Left lung (tissue), 4 donors: ENCODE measurements at regions not wholly inside any gene's neighbourhood (a gene's known extent, or its start where the extent isn't known, plus 50 kb on each side); places are given as distances from the start of the nearest gene placed in this dataset.

Experiments
- ATAC-seq: fragments of 200-7000 bp; cut with Tn5 transposase; one replicate; pipeline ENCODE4 v1.9.1; 2020; ENCODE audit warnings: moderate library complexity
- DNase-seq, 4 donors: peaks; one replicate each; pipeline ENCODE4 v3.0.0-alpha.2; 2013 to 2020
- H3K27ac ChIP-seq, 2 donors: fragments of 200-600 bp; sonication (generic) in 1 of 2; one replicate each; pipeline versions ENCODE4 v1.5.0 to v1.8.0; 2020 to 2021
- H3K27me3 ChIP-seq, 2 donors: fragments of 200-600 bp; sonication (generic) in 1 of 2; one replicate each; pipeline versions ENCODE4 v1.5.0 to v1.8.0; 2020 to 2021
- H3K36me3 ChIP-seq, 2 donors: fragments of 200-600 bp; sonication (generic) in 1 of 2; one replicate each; pipeline versions ENCODE4 v1.5.0 to v1.8.0; 2020 to 2021
- H3K4me1 ChIP-seq, 2 donors: fragments of 200-600 bp; one replicate each; pipeline ENCODE4 v1.8.0; 2021
- H3K4me3 ChIP-seq, 2 donors: fragments of 200-600 bp; sonication (generic) in 1 of 2; one replicate each; pipeline versions ENCODE4 v1.5.0 to v1.8.0; 2020 to 2021; ENCODE audit warnings: mild to moderate bottlenecking in 1 of 2
- H3K9me3 ChIP-seq, 2 donors: fragments of 200-600 bp; sonication (generic) in 1 of 2; one replicate each; pipeline versions ENCODE4 v1.5.0 to v1.8.0; 2020 to 2021
- CTCF ChIP-seq, 2 donors: fragments of 200-600 bp; sonication (generic) in 1 of 2; IDR thresholded peaks; one replicate each; pipeline versions ENCODE4 v1.5.0 to v1.8.0; 2021; ENCODE audit warnings: antibody characterized with exemption in 2 of 2
- intact Hi-C, 2 donors: fragments of 100-400 bp; cut with DNase I; formaldehyde crosslinking; loops; one replicate each; pipeline versions ENCODE4 v1.11.2 to v1.14.2; 2022
- donor health status: DM: no; HTN: yes; CAD: no.
- donor health status: DM: no; HTN: no; CAD: no.

- peaks cover 0 to 11% of the 10 kb centered on the region in 2 donors for H3K4me1 ChIP-seq
- intact Hi-C loops = no loop called here
- H3K36me3 ChIP-seq = no peaks in the 10 kb centered on the region
- DNase-seq = no peak
- TF ChIP-seq CTCF (IDR thresholded peaks at IDR 0.05) = no peak
- H3K9me3 ChIP-seq = no peaks in the 10 kb centered on the region
- ATAC-seq = no peak
- H3K27me3 ChIP-seq = peaks cover 3 to 17% of the 10 kb centered on the region in 2 donors
- H3K27ac ChIP-seq = peak overlapping the region in 1 of 2 donors; percentile 55
- no peak overlapping the region for H3K4me3 ChIP-seq
Measured at GRCh38 chr2:16006537-16007166, 66.3 kb downstream of the MYCN start.

DNA sequence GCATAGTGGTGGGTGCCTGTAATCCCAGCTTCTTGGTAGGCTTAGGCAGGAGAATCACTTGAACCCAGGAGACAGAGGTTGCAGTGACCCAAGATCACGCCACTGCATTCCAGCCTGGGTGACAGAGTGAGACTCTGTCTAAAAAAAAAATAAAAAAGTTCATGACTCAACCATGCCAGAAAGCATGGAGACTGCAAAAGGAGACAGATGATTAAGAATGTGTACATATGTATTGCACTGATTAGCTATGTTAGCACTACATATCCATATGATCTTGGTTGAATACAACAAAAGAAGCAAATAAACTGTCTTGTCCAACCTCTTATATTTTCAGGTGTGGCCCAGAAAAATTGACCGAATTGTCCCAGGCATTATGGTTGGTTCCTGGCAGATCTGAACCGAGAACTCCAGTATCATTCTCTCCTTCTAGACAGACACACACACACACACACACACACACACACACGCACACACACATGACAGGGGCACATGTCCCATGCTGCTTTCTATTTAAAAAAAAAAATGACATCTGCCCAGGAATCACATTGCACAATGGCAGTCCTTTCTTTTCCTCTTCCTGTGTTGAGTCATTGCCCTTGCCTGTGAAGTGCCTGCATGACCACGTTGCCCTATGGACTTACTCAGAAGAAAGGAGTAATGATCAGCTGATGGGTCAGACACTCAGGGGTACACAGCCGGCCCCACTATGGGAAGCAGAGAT is 65.6 kb downstream of the MYCN start:
- H3K4me3 ChIP-seq = no peak overlapping the region
- H3K36me3 ChIP-seq = no peaks in the 10 kb centered on the region
- TF ChIP-seq CTCF (IDR thresholded peaks at IDR 0.05) = no peak
- peak overlapping the region in 1 of 2 donors; percentile 55 for H3K27ac ChIP-seq
- DNase-seq = peak in 1 of 4 donors; percentile 55
- H3K9me3 ChIP-seq = no peaks in the 10 kb centered on the region
- intact Hi-C loops = no loop called here
- H3K27me3 ChIP-seq = peaks cover 0 to 16% of the 10 kb centered on the region in 2 donors
- peak; percentile 91 for ATAC-seq
- H3K4me1 ChIP-seq = peaks cover 0 to 11% of the 10 kb centered on the region in 2 donors

- no peak overlapping the region for H3K4me3 ChIP-seq
- TF ChIP-seq CTCF (IDR thresholded peaks at IDR 0.05) = no peak
- no peak overlapping the region for H3K27ac ChIP-seq
- no peak for DNase-seq
- intact Hi-C loops = no loop called here
- ATAC-seq = no peak
- H3K36me3 ChIP-seq = no peaks in the 10 kb centered on the region
- peaks cover 0 to 11% of the 10 kb centered on the region in 2 donors for H3K4me1 ChIP-seq
- H3K27me3 ChIP-seq = peaks cover 0 to 10% of the 10 kb centered on the region in 2 donors
- no peaks in the 10 kb centered on the region for H3K9me3 ChIP-seq
Measured at GRCh38 chr2:16005389-16005788, 65.0 kb downstream of the MYCN start.

DNA sequence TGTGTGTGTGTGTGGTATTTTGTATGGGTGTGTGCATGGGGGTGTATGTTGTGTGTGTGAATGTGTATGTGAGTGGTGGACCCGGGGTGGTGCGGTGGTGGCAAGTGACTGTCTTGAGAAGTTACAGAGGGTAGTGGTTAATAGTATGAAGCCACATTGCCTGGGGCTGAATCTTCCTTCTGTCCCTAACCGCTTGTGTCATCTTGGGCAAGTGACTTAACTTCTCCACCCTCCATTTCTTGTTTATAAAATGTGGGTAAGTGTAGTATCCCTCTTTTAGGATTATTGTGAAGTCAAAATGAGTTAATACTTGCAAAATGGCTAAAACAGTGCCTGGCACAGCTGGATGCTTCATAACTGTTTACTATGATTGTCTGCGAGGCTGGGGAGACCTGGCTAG is 63.5 kb downstream of the MYCN start:
- no peaks in the 10 kb centered on the region for H3K36me3 ChIP-seq
- no peak overlapping the region for H3K4me3 ChIP-seq
- no peaks in the 10 kb centered on the region for H3K9me3 ChIP-seq
- peaks cover 0 to 11% of the 10 kb centered on the region in 2 donors for H3K4me1 ChIP-seq
- intact Hi-C loops = no loop called here
- no peak overlapping the region for H3K27ac ChIP-seq
- ATAC-seq = no peak
- peaks cover 0 to 8% of the 10 kb centered on the region in 2 donors for H3K27me3 ChIP-seq
- TF ChIP-seq CTCF (IDR thresholded peaks at IDR 0.05) = no peak
- DNase-seq = no peak

- peaks cover 0 to 8% of the 10 kb centered on the region in 2 donors for H3K27me3 ChIP-seq
- no peak overlapping the region for H3K27ac ChIP-seq
- H3K4me3 ChIP-seq = no peak overlapping the region
- H3K4me1 ChIP-seq = peaks cover 0 to 11% of the 10 kb centered on the region in 2 donors
- H3K36me3 ChIP-seq = no peaks in the 10 kb centered on the region
- no peak for ATAC-seq
- TF ChIP-seq CTCF (IDR thresholded peaks at IDR 0.05) = no peak
- no peaks in the 10 kb centered on the region for H3K9me3 ChIP-seq
- intact Hi-C loops = no loop called here
- DNase-seq = no peak
Measured at GRCh38 chr2:16003152-16003551, 62.8 kb downstream of the MYCN start.
